Brain pericyte (primary cell): ENCODE measurements at regions not wholly inside any gene's neighbourhood (a gene's known extent, or its start where the extent isn't known, plus 50 kb on each side); places are given as distances from the start of the nearest gene placed in this dataset.
"Not testable (repeated sequence)": the region's sequence is repeated elsewhere in the genome, so short reads cannot be mapped to it uniquely, and the experiment has no call there.

ENCODE experiments used
- DNase-seq: peaks from one replicate; pipeline ENCODE4 v3.0.0-alpha.2; 2012; ENCODE audit warnings: low read depth, low spot score

GRCh38 chr12:77224346-77224745 lies 159.0 kb upstream of the E2F7 start:
- DNase-seq: no peak

GRCh38 chr12:77222336-77222735 lies 157.0 kb upstream of the E2F7 start:
- no peak for DNase-seq

DNA sequence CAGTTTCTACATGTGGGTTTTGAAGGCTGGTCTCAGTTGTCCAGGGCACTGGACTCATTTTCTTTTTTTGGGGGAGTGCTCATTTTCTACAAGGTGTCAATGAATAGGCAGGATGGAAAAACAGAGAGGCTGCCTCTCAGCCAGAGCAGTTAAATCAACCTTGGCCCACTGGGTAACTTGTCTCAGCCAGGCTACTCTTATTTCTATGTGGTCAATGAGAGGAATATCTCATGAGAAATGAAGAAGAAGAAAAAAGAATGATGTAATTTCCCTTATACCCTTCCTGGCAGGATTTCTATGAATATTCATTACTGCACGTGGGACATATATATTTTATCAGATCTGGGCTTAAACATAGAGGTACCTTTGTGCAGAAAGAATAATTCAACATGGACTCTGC lies 155.2 kb upstream of the E2F7 start:
- DNase-seq: no peak

DNA sequence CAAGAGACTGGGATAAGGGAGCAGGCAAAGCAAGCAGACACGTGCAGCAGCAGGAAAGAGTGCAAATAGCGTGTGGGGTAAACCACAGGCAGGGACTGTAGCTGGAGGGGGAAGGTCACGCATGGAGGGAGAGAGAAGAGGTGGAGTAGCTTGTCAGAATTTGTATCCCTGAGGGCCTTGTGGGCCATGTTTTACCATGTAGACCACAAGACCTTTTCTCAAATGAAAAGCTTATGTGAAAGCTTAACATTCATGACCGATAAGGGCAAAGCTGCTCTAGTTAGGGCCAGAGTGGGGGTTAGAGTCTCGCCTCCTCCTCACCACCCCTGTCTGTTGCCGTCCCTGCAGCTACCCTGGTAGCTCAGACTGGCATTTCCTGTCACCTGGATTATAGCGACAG lies 152.9 kb upstream of the E2F7 start:
- no peak for DNase-seq

DNA sequence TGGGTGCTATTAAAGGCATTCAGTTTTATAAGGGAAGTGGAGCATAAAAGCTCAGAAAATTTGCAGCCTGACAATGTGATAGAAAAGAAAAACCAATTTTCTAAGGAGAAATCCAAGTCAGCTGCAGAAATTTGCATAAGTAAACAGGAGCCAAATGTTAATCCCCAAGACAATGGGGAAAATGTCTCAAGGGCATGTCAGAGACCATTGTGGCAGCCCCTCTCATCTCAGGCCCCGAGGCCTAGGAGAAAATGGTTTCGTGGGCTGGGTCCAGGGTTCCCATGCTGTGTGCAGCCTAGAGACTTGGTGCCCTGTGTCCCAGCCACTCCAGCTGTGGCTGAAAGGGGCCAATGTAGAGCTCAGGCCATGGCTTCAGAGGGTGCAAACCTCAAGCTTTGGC lies 150.8 kb upstream of the E2F7 start:
- not testable (repeated sequence) for DNase-seq

DNA sequence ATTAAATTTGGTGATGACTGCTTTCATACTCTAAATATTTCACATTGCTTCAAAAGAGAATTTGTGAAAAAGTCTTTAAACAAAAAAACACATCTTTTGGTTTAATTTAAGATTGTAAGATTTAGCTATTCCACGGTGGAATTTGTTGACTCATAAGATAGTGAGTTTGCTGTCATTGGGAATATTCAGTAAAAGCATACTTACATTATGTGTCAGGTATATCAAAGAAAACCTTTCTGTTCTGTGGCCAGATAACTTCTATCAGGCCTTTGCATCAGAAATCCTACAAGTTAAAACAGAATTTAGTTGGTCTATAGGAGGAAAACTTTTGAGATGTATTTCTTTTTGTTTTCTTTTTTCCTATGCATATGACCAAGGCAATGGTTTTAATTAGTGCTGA lies 148.8 kb upstream of the E2F7 start:
- DNase-seq: no peak

DNA sequence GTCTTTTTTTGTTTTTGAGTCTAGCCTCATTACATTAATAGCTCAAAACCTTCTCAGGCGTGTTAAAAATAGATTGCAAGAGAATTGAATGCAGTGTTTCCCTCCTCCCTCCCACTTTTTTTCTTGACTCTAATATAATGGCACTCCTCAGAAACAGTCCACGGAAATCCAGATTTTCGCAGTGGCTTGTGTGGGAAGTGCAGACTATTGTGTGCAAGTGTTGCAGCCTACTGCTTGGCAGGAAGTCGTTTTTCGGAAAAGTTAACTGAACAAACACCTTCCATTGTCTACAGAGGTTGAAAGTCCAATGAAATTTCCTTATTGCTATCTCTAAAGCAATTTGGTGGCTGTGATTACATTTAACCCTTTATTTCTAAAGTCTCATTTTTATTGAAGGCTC lies 147.9 kb upstream of the E2F7 start:
- no peak for DNase-seq

DNA sequence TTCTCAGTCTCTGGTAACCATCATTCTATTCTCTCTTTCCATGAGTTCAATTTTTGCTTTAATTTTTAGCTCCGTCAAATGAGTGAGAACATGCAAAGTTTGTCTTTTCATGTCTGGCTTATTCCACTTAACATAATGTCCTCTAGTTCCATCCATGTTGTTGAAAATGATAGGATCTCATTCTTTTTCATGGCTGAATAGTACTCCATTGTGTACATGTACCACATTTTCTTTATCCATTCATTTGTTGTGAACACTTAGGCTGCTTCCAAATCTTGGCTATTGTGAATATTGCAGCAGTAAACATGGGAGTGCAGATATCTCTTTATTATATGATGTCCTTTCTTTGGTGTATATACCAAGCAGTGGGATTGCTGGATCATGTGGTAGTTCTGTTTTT lies 145.4 kb upstream of the E2F7 start:
- no peak for DNase-seq

- DNase-seq: no peak
Observed at GRCh38 chr12:77204083-77204482, 138.7 kb upstream of the E2F7 start.

GRCh38 chr12:77202457-77203060 lies 137.2 kb upstream of the E2F7 start:
- DNase-seq: no peak

- no peak for DNase-seq
Observed at GRCh38 chr12:77189901-77190416, 124.6 kb upstream of the E2F7 start.

GRCh38 chr12:77189458-77189857 lies 124.1 kb upstream of the E2F7 start:
- no peak for DNase-seq

- DNase-seq: no peak
Observed at GRCh38 chr12:77179515-77179914, 114.1 kb upstream of the E2F7 start.

GRCh38 chr12:77167801-77168200 lies 102.4 kb upstream of the E2F7 start:
- DNase-seq: no peak

DNA sequence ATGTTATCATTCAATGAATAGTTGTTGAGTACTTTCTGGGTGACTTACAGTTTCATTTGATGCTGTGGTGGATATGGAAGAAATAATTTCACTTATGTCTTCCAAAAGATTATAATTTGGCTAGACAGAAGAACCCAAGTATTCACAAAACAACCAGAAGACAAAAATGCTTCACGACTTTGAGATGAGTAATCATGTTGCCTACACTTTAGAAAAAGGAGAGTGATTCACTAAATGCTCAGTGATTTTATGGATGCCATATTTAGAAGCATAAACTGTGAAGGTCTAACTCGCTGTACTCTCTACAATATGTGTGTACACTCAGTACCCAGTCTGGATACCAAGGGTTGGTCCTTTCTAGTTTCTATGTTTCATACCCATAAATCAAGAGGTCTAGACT lies 101.3 kb upstream of the E2F7 start:
- DNase-seq: no peak

DNA sequence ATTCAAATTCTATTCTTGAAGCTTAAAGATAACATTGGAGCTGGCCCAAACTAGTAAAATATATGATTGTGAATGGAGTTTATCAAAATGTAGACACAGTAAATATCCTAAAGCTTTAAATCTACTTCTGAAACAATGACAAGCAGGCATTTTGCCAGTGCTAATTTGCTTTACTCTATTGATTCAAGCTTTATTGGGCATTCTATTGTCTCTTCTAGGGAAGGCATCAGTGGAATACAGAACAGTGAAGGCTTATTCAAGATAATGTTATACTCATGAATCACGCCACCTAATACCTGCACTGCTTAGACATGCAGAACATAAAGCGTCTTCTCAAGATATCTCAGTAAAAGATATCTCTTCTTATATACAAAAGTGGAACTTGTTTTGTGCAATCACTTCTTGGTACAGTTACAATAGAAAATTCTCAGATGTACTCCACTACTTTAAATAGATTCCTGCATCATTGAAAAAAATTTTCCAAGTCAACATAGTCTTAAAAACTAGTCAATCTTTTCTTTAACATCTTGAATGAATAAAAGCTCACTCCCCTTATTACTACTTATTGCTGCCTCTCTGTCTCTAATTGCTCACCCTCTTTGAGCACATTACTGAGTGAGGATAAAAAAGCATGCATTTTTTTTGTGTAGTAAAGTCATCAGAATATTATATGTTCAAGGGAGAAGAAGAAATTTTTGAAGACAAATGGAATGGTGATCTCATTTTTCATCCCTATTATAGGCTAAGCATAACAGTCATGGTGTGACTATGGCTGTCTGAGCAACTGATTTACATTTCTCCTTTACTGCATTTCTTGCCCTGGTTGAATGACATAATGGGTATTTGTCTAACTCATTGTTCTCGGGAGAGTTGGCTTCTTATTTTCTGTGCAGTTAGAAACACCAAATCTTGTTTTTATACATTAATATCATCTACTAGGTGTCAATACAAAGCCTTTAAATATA lies 98.0 kb upstream of the E2F7 start:
- DNase-seq: no peak

DNA sequence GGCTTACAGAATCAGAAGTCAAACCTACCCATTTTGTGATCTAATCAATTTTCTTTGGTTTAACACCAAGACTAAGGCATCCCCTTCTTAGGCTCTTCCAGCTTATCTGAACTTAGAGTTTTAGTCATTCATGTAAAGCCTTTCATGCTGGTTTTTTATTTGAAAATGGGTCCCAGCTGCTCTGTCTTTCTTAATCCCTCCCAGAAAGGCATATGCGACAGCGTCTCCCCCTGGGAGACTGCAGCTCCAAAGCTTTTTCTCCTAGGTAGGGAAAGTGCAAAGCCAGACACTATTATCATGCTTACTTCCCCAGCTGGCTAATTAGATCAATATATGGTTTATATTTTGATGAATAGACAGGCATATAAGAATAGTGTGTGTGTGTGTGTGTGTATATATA lies 96.6 kb upstream of the E2F7 start:
- no peak for DNase-seq

DNA sequence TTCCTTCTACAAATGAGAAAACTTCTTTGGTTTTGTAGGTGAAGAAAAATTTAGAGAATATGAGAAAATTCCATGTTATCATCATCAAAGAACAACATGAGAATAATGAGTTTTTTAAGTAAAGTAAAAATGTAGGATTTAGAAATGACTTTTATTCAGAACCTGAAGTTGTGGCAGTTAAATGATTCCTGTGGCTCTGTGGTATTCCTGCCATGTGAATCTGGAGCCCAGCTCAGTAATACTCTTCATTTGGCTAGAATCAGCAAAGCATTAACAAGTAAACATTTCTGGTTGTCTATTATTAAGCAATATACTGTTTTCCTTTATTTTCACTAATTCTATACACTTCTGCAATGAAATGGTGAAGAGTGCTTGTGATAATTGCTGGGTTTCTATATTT lies 95.6 kb upstream of the E2F7 start:
- DNase-seq: no peak

DNA sequence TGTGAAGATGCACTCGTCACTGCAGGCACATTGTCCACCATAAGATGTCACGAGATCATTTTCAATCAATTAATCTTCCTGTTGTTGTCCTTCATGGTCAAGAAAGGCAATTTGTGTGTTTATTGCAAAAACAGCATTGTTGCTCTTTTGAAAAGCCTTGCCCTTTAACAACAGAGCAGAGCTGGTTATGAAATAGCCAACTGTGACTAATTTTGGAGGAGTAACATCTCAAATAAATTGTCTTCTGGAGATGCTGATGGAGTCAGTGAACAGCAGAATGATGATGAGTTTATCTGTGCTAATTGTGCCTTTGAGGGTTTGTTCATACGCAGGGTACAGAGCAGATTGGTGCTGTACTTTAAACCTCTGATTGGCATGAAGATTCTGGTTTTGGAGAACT lies 88.3 kb upstream of the E2F7 start:
- DNase-seq: no peak

- no peak for DNase-seq
Observed at GRCh38 chr12:77152623-77153193, 87.3 kb upstream of the E2F7 start.

DNA sequence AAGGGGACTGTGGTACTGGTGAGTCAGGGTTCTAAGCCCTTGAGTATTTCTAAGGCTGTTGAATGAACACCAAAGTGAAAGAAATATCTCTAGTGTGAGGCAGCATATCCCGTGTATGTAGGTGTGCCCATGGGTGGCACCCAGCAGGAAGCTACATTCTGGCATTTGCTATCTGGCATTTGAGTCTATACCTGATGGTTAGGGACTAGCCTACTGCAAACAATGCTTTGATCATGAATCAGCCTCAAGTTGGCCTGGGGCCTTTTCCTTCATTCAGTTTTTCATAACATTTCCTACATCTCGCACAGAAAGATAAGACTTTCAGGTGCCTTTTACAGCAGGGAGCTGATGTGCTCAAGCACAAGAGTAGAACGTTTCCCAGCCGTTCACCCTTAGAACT lies 85.7 kb upstream of the E2F7 start:
- no peak for DNase-seq

DNA sequence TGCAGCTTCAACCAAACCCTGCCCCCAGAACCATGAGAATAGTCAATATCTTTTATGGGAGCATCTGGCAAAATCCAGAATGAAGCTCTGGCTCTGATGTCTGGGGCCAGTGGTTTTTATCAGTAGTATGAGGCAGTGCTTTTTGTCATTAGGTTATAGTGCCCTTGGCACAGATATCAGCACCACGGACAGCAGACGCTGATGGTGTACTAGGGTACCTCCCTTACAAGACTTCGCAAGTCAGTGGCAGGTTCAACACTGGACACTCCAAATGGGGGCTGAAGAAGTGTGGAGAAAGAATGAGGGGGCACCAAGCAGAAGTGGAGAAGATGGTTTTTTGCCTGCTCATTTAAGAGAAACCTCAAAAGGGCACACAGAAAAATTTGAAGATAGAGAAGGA lies 68.2 kb upstream of the E2F7 start:
- no peak for DNase-seq
